ENCODE measurements at regions not wholly inside any gene's neighbourhood (a gene's known extent, or its start where the extent isn't known, plus 50 kb on each side); places are given as distances from the start of the nearest gene placed in this dataset.
"Not testable (repeated sequence)": the region's sequence is repeated elsewhere in the genome, so short reads cannot be mapped to it uniquely, and the experiment has no call there.

GRCh38 chr22:25281675-25282345 lies 62.4 kb downstream of the CRYBB2 start:
- DNase-seq (ENCODE audit: low read depth, low spot score), result no peak

- no peak for DNase-seq (ENCODE audit: low read depth, low spot score)
These were observed 62.9 kb downstream of the CRYBB2 start for GRCh38 chr22:25282346-25282670.

GRCh38 chr22:25282671-25283561 lies 63.5 kb downstream of the CRYBB2 start:
- no peak for DNase-seq (ENCODE audit: low read depth, low spot score)

- not testable (repeated sequence) for DNase-seq (ENCODE audit: low read depth, low spot score)
These were observed 69.0 kb downstream of the CRYBB2 start for GRCh38 chr22:25288481-25288880.

GRCh38 chr22:25301912-25302311 lies 82.5 kb downstream of the CRYBB2 start:
- not testable (repeated sequence) for DNase-seq (ENCODE audit: low read depth, low spot score)

GRCh38 chr22:25309586-25309985 lies 90.1 kb downstream of the CRYBB2 start:
- DNase-seq (ENCODE audit: low read depth, low spot score), result not testable (repeated sequence)

GRCh38 chr22:25311924-25312323 lies 92.5 kb downstream of the CRYBB2 start:
- not testable (repeated sequence) for DNase-seq (ENCODE audit: low read depth, low spot score)

GRCh38 chr22:25318081-25318823 lies 98.8 kb downstream of the CRYBB2 start:
- no peak for DNase-seq (ENCODE audit: low read depth, low spot score)

- no peak for DNase-seq (ENCODE audit: low read depth, low spot score)
These were observed 107.7 kb downstream of the CRYBB2 start for GRCh38 chr22:25327018-25327755.

GRCh38 chr22:25331050-25331449 lies 111.6 kb downstream of the CRYBB2 start:
- DNase-seq (ENCODE audit: low read depth, low spot score), result no peak

- not testable (repeated sequence) for DNase-seq (ENCODE audit: low read depth, low spot score)
These were observed 112.5 kb downstream of the CRYBB2 start for GRCh38 chr22:25331911-25332310.

GRCh38 chr22:25332386-25332785 lies 112.9 kb downstream of the CRYBB2 start:
- no peak for DNase-seq (ENCODE audit: low read depth, low spot score)

GRCh38 chr22:25334162-25334490 lies 114.7 kb downstream of the CRYBB2 start:
- no peak for DNase-seq (ENCODE audit: low read depth, low spot score)

- DNase-seq (ENCODE audit: low read depth, low spot score), result not testable (repeated sequence)
These were observed 115.2 kb downstream of the CRYBB2 start for GRCh38 chr22:25334631-25335030.

GRCh38 chr22:25335276-25335675 lies 115.8 kb downstream of the CRYBB2 start:
- DNase-seq (ENCODE audit: low read depth, low spot score), result not testable (repeated sequence)

GRCh38 chr22:25340536-25340935 lies 121.1 kb downstream of the CRYBB2 start:
- DNase-seq (ENCODE audit: low read depth, low spot score), result not testable (repeated sequence)

GRCh38 chr22:25344366-25344765 lies 124.9 kb downstream of the CRYBB2 start:
- DNase-seq (ENCODE audit: low read depth, low spot score), result not testable (repeated sequence)

GRCh38 chr22:25346859-25347751 lies 127.7 kb downstream of the CRYBB2 start:
- DNase-seq (ENCODE audit: low read depth, low spot score), result no peak

- DNase-seq (ENCODE audit: low read depth, low spot score), result no peak
These were observed 128.3 kb downstream of the CRYBB2 start for GRCh38 chr22:25347752-25348102.

- DNase-seq (ENCODE audit: low read depth, low spot score), result no peak
These were observed 129.0 kb downstream of the CRYBB2 start for GRCh38 chr22:25348391-25348790.

GRCh38 chr22:25348996-25349395 lies 129.6 kb downstream of the CRYBB2 start:
- not testable (repeated sequence) for DNase-seq (ENCODE audit: low read depth, low spot score)
